ENCODE measurements at regions not wholly inside any gene's neighbourhood (a gene's known extent, or its start where the extent isn't known, plus 50 kb on each side); places are given as distances from the start of the nearest gene placed in this dataset.
A peak's percentile ranks its signal among the peaks of the same experiment; 100 is the strongest.

- ATAC-seq (no peak), DNase-seq (no peak)
- no peak overlapping the region for H3K4me3 ChIP-seq
- no peaks in the 10 kb centered on the region for H3K27me3 ChIP-seq
- TF ChIP-seq, protein P1, sequence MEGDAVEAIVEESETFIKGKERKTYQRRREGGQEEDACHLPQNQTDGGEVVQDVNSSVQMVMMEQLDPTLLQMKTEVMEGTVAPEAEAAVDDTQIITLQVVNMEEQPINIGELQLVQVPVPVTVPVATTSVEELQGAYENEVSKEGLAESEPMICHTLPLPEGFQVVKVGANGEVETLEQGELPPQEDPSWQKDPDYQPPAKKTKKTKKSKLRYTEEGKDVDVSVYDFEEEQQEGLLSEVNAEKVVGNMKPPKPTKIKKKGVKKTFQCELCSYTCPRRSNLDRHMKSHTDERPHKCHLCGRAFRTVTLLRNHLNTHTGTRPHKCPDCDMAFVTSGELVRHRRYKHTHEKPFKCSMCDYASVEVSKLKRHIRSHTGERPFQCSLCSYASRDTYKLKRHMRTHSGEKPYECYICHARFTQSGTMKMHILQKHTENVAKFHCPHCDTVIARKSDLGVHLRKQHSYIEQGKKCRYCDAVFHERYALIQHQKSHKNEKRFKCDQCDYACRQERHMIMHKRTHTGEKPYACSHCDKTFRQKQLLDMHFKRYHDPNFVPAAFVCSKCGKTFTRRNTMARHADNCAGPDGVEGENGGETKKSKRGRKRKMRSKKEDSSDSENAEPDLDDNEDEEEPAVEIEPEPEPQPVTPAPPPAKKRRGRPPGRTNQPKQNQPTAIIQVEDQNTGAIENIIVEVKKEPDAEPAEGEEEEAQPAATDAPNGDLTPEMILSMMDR (IDR thresholded peaks at IDR 0.05) = no peak
- TF ChIP-seq POLR2A (IDR thresholded peaks at IDR 0.05) = no peak
- H3K36me3 ChIP-seq (replicated peaks in 1 of 2; ENCODE audit: insufficient read depth in 1 of 2, low read depth in 2 of 2) = no peaks in the 10 kb centered on the region
- intact Hi-C loops (cut with DNase I) = no loop called here
- no peaks in the 10 kb centered on the region for H3K9me3 ChIP-seq
- no peak overlapping the region for H3K27ac ChIP-seq
- H3K4me1 ChIP-seq = no peaks in the 10 kb centered on the region
These were observed 258.6 kb upstream of the ARSJ start for GRCh38 chr4:114237997-114238396.

DNA sequence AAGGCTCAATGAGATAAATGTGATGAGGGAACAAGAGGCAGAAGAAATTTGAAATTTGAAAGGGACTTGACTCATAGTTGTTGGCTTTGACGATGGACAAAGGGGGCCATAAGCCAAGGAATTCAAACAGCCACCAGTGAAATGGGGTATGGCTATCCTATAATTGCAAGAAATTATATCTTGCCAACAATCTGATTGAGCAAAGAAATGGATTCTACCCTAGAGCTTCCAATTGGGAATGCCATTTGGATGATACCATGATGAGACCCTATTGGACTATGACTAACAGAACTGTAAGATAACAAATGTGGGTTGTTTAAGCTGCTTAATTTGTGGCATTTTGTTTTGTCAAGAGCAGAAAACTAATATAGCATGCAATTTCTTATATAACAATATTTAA, 270.1 kb upstream of the ARSJ start:
- Histone ChIP-seq H3K36me3 (replicated peaks in 1 of 2; ENCODE audit: insufficient read depth in 1 of 2, low read depth in 2 of 2) (no peaks in the 10 kb centered on the region), H3K27me3 (no peaks in the 10 kb centered on the region), H3K27ac (no peak overlapping the region), H3K9me3 (no peaks in the 10 kb centered on the region), H3K4me1 (peaks cover 6% of the 10 kb centered on the region), H3K4me3 (no peak overlapping the region)
- TF ChIP-seq, protein P1 (IDR thresholded peaks at IDR 0.05) = no peak
- no peak for TF ChIP-seq POLR2A (IDR thresholded peaks at IDR 0.05)
- 89% methylated on average over 1 of the region's 1 CpG for WGBS, 2 donors
- intact Hi-C loops (cut with DNase I) = no loop called here
- ATAC-seq = no peak
- DNase-seq = no peak

- no peak for DNase-seq
- no peak for TF ChIP-seq POLR2A (IDR thresholded peaks at IDR 0.05)
- TF ChIP-seq, protein P1 (IDR thresholded peaks at IDR 0.05) = no peak
- intact Hi-C loops (cut with DNase I) = no loop called here
- Histone ChIP-seq H3K36me3 (replicated peaks in 1 of 2; ENCODE audit: insufficient read depth in 1 of 2, low read depth in 2 of 2) (no peaks in the 10 kb centered on the region), H3K9me3 (no peaks in the 10 kb centered on the region), H3K27me3 (no peaks in the 10 kb centered on the region), H3K27ac (peak overlapping the region in 1 of 4 donors; percentile 7), H3K4me1 (peaks cover 6% of the 10 kb centered on the region), H3K4me3 (no peak overlapping the region)
- no peak for ATAC-seq
These were observed 270.5 kb upstream of the ARSJ start for GRCh38 chr4:114249976-114250375.

GRCh38 chr4:114250439-114250891, 271.0 kb upstream of the ARSJ start:
- no peaks in the 10 kb centered on the region for H3K9me3 ChIP-seq
- no peak overlapping the region for H3K4me3 ChIP-seq
- ATAC-seq (peak; percentile 12), DNase-seq (no peak)
- peaks cover 6% of the 10 kb centered on the region for H3K4me1 ChIP-seq
- intact Hi-C loops (cut with DNase I) = no loop called here
- 27 to 41% methylated on average over 2 of the region's 2 CpGs for WGBS, 2 donors
- no peaks in the 10 kb centered on the region for H3K27me3 ChIP-seq
- H3K36me3 ChIP-seq (replicated peaks in 1 of 2; ENCODE audit: insufficient read depth in 1 of 2, low read depth in 2 of 2) = no peaks in the 10 kb centered on the region
- peak overlapping the region in 1 of 4 donors; percentile 36 for H3K27ac ChIP-seq
- TF ChIP-seq, protein P1 (IDR thresholded peaks at IDR 0.05) = no peak
- no peak for TF ChIP-seq POLR2A (IDR thresholded peaks at IDR 0.05)

DNA sequence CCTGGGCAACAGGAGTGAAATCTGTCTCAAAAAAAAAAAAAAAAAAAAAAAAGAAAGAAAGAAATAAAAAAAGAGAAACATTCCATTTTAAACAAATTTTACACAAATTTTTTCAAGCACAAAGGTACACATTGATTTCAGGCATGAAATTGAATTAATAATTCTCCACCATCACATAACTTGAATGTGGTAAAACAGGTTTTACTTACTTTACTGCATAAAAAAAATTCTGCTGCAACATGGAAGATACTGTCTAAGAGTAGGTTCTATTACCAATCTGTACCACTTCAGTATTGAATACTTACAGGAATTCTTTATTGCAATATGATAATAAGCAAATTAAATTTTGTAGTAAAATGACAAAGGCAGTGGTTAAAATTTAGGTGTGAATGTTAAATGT, 271.6 kb upstream of the ARSJ start:
- Histone ChIP-seq H3K36me3 (replicated peaks in 1 of 2; ENCODE audit: insufficient read depth in 1 of 2, low read depth in 2 of 2) (no peaks in the 10 kb centered on the region), H3K27me3 (no peaks in the 10 kb centered on the region), H3K4me1 (peaks cover 6% of the 10 kb centered on the region), H3K27ac (peak overlapping the region in 1 of 4 donors; percentile 17), H3K4me3 (no peak overlapping the region), H3K9me3 (no peaks in the 10 kb centered on the region)
- intact Hi-C loops (cut with DNase I) = no loop called here
- no peak for DNase-seq
- peak; percentile 55 for ATAC-seq
- no peak for TF ChIP-seq POLR2A (IDR thresholded peaks at IDR 0.05)
- TF ChIP-seq, protein P1 (IDR thresholded peaks at IDR 0.05) = no peak

Data from body of pancreas (tissue), 4 donors.